Osteocyte (in vitro differentiated cells): ENCODE measurements at regions not wholly inside any gene's neighbourhood (a gene's known extent, or its start where the extent isn't known, plus 50 kb on each side); places are given as distances from the start of the nearest gene placed in this dataset.

Source experiments
- DNase-seq: peaks from one replicate; pipeline ENCODE4 v3.0.0; 2021; ENCODE audit warnings: mixed read lengths; ENCODE audit not compliant: unreplicated experiment; ENCODE audit errors: extremely low spot score
- H3K27ac Mint-ChIP-seq: one replicate; pipeline ENCODE4 v1.8.0; 2021; ENCODE audit warnings: mild to moderate bottlenecking, mixed read lengths; ENCODE audit not compliant: unreplicated experiment
- H3K27me3 Mint-ChIP-seq: one replicate; pipeline ENCODE4 v1.8.0; 2021; ENCODE audit warnings: mixed read lengths; ENCODE audit not compliant: unreplicated experiment
- H3K36me3 Mint-ChIP-seq: one replicate; pipeline ENCODE4 v1.8.0; 2021; ENCODE audit warnings: mixed read lengths; ENCODE audit not compliant: unreplicated experiment
- H3K4me1 Mint-ChIP-seq: one replicate; pipeline ENCODE4 v1.8.0; 2021; ENCODE audit warnings: mixed read lengths; ENCODE audit not compliant: unreplicated experiment
- H3K4me3 Mint-ChIP-seq: one replicate; pipeline ENCODE4 v1.8.0; 2021; ENCODE audit warnings: mild to moderate bottlenecking, moderate library complexity, mixed read lengths; ENCODE audit not compliant: unreplicated experiment
- H3K9me3 Mint-ChIP-seq: one replicate; pipeline ENCODE4 v1.8.0; 2021; ENCODE audit warnings: mixed read lengths; ENCODE audit not compliant: unreplicated experiment
- TF ChIP-seq, protein P1 (sequence below): fragments of 200-600 bp; sonication (generic); IDR thresholded peaks from 2 replicates; pipeline ENCODE4 v1.5.0; 2021; ENCODE audit warnings: antibody characterized with exemption, mild to moderate bottlenecking, moderate library complexity

DNA sequence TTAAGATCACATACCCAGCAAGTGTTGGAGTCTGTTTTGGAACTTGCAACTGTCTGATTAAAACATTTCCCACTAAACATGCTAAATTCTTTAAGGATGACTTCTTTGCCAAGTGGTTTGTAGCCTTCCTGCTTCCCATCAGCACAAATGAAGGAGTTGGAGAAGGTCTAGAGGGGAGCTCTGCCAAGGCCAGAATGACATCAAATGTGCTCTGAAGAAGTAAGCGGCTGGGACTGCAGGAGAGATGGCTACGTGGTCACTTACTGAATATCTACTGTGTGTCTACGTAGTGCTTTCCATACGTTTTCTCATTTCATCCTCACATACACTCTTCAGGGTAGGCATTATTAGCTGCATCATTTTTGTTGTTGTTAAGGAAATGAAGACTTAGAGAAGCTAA, 135.7 kb upstream of the NLRP1 start:
- TF ChIP-seq, protein P1, sequence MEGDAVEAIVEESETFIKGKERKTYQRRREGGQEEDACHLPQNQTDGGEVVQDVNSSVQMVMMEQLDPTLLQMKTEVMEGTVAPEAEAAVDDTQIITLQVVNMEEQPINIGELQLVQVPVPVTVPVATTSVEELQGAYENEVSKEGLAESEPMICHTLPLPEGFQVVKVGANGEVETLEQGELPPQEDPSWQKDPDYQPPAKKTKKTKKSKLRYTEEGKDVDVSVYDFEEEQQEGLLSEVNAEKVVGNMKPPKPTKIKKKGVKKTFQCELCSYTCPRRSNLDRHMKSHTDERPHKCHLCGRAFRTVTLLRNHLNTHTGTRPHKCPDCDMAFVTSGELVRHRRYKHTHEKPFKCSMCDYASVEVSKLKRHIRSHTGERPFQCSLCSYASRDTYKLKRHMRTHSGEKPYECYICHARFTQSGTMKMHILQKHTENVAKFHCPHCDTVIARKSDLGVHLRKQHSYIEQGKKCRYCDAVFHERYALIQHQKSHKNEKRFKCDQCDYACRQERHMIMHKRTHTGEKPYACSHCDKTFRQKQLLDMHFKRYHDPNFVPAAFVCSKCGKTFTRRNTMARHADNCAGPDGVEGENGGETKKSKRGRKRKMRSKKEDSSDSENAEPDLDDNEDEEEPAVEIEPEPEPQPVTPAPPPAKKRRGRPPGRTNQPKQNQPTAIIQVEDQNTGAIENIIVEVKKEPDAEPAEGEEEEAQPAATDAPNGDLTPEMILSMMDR = no peak
- no peaks in the 10 kb centered on the region for H3K36me3 Mint-ChIP-seq
- H3K9me3 Mint-ChIP-seq = peaks cover 4% of the 10 kb centered on the region
- H3K27ac Mint-ChIP-seq = no peak overlapping the region
- no peaks in the 10 kb centered on the region for H3K4me1 Mint-ChIP-seq
- H3K27me3 Mint-ChIP-seq = peaks cover 5% of the 10 kb centered on the region
- no peak overlapping the region for H3K4me3 Mint-ChIP-seq
- no peak for DNase-seq

DNA sequence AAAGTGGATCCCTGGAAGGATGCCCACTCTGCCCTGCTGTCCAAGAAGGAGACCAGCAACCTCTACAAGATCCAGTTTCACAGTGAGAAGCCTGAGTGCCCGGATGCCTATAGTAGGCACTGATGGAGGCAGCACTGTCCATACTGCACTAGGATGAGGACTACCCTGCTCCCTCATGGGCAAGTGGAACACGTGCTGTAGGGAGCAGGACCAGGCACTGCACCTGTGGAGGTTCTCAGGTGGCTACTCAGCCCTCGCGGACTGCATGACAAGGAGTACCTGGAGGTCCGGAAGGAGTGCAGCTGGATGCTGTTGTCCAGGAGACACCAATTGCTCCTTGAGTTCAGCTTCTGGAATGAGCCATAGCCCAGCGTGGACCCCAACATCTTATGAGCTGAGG, 146.1 kb upstream of the NLRP1 start:
- no peak overlapping the region for H3K27ac Mint-ChIP-seq
- no peak overlapping the region for H3K4me3 Mint-ChIP-seq
- peaks cover 5% of the 10 kb centered on the region for H3K9me3 Mint-ChIP-seq
- H3K4me1 Mint-ChIP-seq = no peaks in the 10 kb centered on the region
- TF ChIP-seq, protein P1 = no peak
- no peak for DNase-seq
- H3K27me3 Mint-ChIP-seq = peaks cover 9% of the 10 kb centered on the region
- H3K36me3 Mint-ChIP-seq = no peaks in the 10 kb centered on the region

DNA sequence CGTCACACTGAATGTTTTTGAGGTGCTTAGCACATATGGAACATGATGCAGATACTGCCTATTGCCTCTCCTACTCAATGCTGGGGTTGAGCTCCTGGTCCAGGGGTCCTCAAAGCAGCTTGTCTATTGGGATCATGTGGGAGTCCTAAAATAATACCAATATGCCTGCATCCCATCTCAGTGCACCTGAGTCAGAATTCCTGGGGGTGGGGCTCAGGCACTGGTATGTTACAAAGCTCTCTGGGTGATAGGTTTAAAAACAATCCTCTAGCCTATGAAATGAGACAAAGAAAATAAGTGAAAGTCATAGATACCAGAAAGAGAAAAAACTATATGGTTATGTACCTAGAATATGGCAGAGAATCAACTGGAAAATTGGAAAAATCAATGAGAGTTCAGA, 156.6 kb upstream of the NLRP1 start:
- no peak for DNase-seq
- peaks cover 32% of the 10 kb centered on the region for H3K27me3 Mint-ChIP-seq
- H3K4me3 Mint-ChIP-seq = no peak overlapping the region
- no peaks in the 10 kb centered on the region for H3K4me1 Mint-ChIP-seq
- TF ChIP-seq, protein P1 = no peak
- no peaks in the 10 kb centered on the region for H3K9me3 Mint-ChIP-seq
- H3K36me3 Mint-ChIP-seq = no peaks in the 10 kb centered on the region
- H3K27ac Mint-ChIP-seq = no peak overlapping the region

DNA sequence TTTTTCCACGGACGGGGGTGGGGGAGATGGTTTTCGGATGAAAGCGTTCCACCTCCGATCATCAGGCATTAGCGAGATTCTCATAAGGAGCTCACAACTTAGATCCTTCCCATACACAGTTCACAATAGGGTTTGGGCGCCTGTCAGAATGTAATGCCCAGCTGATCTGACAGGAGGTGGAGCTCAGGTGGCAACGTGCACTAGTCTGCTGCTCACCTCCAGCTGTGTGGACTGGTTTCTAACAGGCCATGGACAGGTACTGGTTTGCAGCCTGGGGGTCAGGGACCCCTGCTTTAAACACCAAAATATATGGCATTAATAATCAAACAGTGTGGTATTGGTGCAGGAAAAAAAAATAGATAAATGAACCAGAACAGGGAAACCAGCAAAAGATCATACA, 157.5 kb upstream of the NLRP1 start:
- Mint-ChIP-seq H3K27me3 (peaks cover 30% of the 10 kb centered on the region), H3K4me3 (no peak overlapping the region), H3K9me3 (no peaks in the 10 kb centered on the region), H3K27ac (no peak overlapping the region), H3K36me3 (no peaks in the 10 kb centered on the region), H3K4me1 (no peaks in the 10 kb centered on the region)
- no peak for DNase-seq
- TF ChIP-seq, protein P1 = no peak

DNA sequence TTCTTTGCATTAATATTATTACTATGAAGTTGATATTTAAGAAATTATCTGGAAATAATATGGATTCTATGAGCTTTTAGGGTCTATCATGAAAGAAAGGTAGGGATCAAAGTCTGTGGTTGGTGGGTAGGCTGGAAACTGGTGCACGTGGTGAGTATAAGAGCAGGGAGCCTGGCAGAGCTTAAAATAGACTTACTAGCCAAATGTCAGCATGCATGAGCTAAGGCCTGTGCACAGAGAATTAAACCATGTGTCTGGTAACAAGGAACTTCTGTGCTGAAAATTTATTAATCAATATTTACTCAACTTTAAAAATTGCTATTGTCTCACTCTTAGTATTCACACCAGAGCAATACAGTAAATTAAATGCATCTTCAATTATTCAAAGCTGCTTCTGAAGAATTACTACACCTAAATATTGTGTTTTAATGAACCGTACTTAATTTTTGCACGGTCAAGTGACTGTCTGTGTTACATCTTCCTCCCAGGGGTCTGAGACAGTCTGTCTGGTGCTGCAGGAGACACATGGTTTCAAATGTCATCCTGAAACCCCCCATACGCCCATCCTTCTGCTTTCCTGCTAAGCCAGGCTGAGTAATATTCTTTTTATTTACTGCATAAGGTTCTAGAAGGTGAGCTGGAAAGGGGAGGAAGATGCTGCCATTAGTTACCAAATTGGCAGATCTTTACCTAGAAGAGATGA, 161.0 kb upstream of the NLRP1 start:
- Mint-ChIP-seq H3K4me3 (no peak overlapping the region), H3K4me1 (no peaks in the 10 kb centered on the region), H3K36me3 (no peaks in the 10 kb centered on the region), H3K9me3 (no peaks in the 10 kb centered on the region), H3K27ac (no peak overlapping the region), H3K27me3 (peaks cover 27% of the 10 kb centered on the region)
- no peak for DNase-seq
- TF ChIP-seq, protein P1 = no peak
